Spinal cord (tissue), 9 donors: ENCODE measurements at regions not wholly inside any gene's neighbourhood (a gene's known extent, or its start where the extent isn't known, plus 50 kb on each side); places are given as distances from the start of the nearest gene placed in this dataset.

ENCODE experiments used
- DNase-seq, 6 donors: peaks; one replicate each; pipeline versions ENCODE4 v3.0.0 to v3.0.0-alpha.2; 2013 to 2015; ENCODE audit warnings: low spot score in 6 of 6, low read depth in 4 of 6
- H3K27ac ChIP-seq: one replicate; pipeline ENCODE4 v1.5.1; 2013; ENCODE audit warnings: low read depth, low read length, control low read depth
- H3K27me3 ChIP-seq: one replicate; pipeline ENCODE4 v1.6.1; 2013; ENCODE audit warnings: low read length; ENCODE audit not compliant: control insufficient read depth, insufficient read depth
- H3K36me3 ChIP-seq: one replicate; pipeline ENCODE4 v1.6.1; 2013; ENCODE audit warnings: low read length; ENCODE audit not compliant: control insufficient read depth, insufficient read depth
- H3K4me1 ChIP-seq: one replicate; pipeline ENCODE4 v1.6.1; 2013; ENCODE audit warnings: low read length; ENCODE audit not compliant: control insufficient read depth, insufficient read depth
- H3K4me3 ChIP-seq: one replicate; pipeline ENCODE4 v1.5.1; 2013; ENCODE audit warnings: low read depth, low read length, control low read depth
- H3K9me3 ChIP-seq: one replicate; pipeline ENCODE4 v1.6.1; 2013; ENCODE audit warnings: low read length; ENCODE audit not compliant: control insufficient read depth, insufficient read depth
- WGBS: methylation state at CpG from one replicate; pipeline ENCODE4 v1.1.5; 2013; ENCODE audit warnings: missing lambda C conversion rate; ENCODE audit not compliant: insufficient coverage; 5-methylcytosine and 5-hydroxymethylcytosine counted together
- donor health status: healthy.

GRCh38 chr4:84338367-84338766 lies 160.7 kb downstream of the NKX6-1 start:
- no peaks in the 10 kb centered on the region for H3K4me1 ChIP-seq
- no peak for DNase-seq
- H3K4me3 ChIP-seq = no peak overlapping the region
- 91% methylated on average over 5 of the region's 5 CpGs for WGBS
- no peaks in the 10 kb centered on the region for H3K36me3 ChIP-seq
- no peaks in the 10 kb centered on the region for H3K27me3 ChIP-seq
- H3K9me3 ChIP-seq = peaks cover 12% of the 10 kb centered on the region
- H3K27ac ChIP-seq = no peak overlapping the region

GRCh38 chr4:84336964-84337705 lies 162.0 kb downstream of the NKX6-1 start:
- no peaks in the 10 kb centered on the region for H3K27me3 ChIP-seq
- peaks cover 5% of the 10 kb centered on the region for H3K9me3 ChIP-seq
- no peak for DNase-seq
- WGBS = no CpG with 5 or more reads among the region's 3 CpGs
- H3K4me1 ChIP-seq = no peaks in the 10 kb centered on the region
- no peak overlapping the region for H3K27ac ChIP-seq
- H3K36me3 ChIP-seq = no peaks in the 10 kb centered on the region
- no peak overlapping the region for H3K4me3 ChIP-seq

GRCh38 chr4:84327526-84327925 lies 171.6 kb downstream of the NKX6-1 start:
- no peak overlapping the region for H3K4me3 ChIP-seq
- DNase-seq = no peak
- no peaks in the 10 kb centered on the region for H3K9me3 ChIP-seq
- no peaks in the 10 kb centered on the region for H3K36me3 ChIP-seq
- no peaks in the 10 kb centered on the region for H3K27me3 ChIP-seq
- no peak overlapping the region for H3K27ac ChIP-seq
- peaks cover 5% of the 10 kb centered on the region for H3K4me1 ChIP-seq

GRCh38 chr4:84325625-84326024 lies 173.5 kb downstream of the NKX6-1 start:
- H3K27me3 ChIP-seq = no peaks in the 10 kb centered on the region
- WGBS = no CpG with 5 or more reads among the region's 2 CpGs

DNA sequence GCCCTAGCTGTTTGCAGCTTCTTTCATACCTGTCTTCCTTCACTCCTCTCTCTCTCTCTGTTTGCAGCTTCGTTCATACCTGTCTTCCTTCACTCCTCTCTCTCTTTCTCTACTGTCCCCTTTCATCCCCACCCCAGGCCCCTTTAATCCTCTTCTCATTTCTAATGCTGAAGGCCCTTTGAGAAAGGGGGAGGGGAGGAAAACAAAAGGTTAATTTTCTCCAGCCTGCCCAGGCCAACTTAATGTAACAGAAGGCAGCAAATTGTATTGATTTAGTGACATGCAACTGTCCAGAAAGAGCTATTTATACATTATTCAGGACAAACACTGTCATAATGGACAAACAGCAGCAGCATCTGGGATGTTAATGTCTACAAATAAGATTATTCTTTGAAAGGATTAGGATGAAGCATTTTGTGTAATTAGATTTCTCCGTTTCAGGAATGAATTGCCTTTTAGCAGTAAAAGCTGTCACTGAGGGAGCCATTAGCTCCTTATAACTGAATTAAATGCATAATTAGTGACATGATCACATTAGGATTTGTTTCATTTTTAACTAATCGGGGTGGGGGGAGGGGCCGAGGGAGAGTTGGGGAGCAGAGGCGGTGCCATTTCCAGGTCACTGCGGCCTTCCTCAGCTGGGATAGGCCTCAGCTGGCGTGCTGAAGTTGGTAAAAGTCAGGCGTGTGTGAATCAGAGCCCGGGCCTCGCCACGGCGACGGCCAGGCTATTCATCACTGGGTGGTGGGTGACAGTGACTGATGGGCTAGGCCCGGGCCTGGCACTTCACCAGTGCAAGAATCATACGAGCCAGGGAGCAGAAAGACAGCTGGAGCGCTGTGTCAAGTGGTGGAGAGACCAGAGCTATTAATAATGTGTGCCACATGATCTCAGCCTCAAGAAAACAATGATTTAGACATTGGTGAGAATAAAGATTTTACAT lies 174.5 kb downstream of the NKX6-1 start:
- 12% methylated on average over 13 of the region's 16 CpGs for WGBS
- no peaks in the 10 kb centered on the region for H3K27me3 ChIP-seq
- H3K9me3 ChIP-seq = no peaks in the 10 kb centered on the region
- H3K27ac ChIP-seq = no peak overlapping the region
- no peak overlapping the region for H3K4me3 ChIP-seq
- DNase-seq = peak in 4 of 6 donors; percentile 4 to 80 (median 20)
- peaks cover 5% of the 10 kb centered on the region for H3K4me1 ChIP-seq
- H3K36me3 ChIP-seq = no peaks in the 10 kb centered on the region

More at GRCh38 chr4:84325625-84326024, 173.5 kb downstream of the NKX6-1 start:
- H3K4me3 ChIP-seq = no peak overlapping the region
- H3K4me1 ChIP-seq = peaks cover 5% of the 10 kb centered on the region
- no peak for DNase-seq
- no peaks in the 10 kb centered on the region for H3K9me3 ChIP-seq
- H3K27ac ChIP-seq = no peak overlapping the region
- no peaks in the 10 kb centered on the region for H3K36me3 ChIP-seq

DNA sequence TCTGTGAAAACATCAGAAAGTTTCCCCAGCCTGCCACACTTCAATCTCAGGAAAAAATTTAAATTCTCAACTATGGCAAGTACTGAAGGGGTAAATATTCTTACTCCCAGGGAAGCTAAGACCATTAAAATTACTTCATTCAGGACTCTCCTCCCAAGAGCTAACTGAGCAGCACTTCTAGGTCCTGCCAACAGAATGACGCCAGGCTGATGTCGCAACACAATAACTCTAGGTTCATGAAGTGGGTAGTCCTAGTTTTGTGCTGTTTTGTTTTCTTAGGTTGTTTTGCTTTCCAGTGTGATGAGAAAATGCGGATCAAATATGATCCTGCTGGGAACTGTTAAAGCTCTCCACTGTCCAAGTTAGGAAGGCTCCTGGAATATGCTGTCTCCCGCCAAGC lies 180.0 kb downstream of the NKX6-1 start:
- Histone ChIP-seq H3K27ac (no peak overlapping the region), H3K27me3 (peaks cover 2% of the 10 kb centered on the region), H3K4me3 (no peak overlapping the region), H3K36me3 (no peaks in the 10 kb centered on the region), H3K9me3 (no peaks in the 10 kb centered on the region), H3K4me1 (no peaks in the 10 kb centered on the region)
- peak in 2 of 6 donors; percentile 5 to 53 for DNase-seq
- WGBS = 53% methylated on average over 2 of the region's 4 CpGs

DNA sequence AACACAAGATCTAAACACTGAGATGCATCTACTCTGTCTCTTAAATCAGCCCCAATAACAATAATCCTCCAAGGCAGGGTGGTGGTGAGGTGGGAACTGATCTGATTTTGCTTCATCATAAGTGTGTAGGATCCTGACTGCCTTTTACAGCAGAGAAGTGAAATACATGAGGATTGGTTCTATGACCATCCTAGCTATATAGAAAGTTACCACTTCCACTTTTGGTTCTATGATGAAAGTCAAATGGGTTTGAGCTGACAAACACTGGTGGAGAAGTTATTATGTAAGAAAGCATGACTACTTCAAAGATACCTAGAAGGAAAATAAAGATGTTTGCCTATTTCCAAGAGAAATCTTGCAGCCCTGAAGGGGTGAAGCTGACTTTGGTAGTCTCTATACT lies 181.6 kb downstream of the NKX6-1 start:
- peaks cover 2% of the 10 kb centered on the region for H3K27me3 ChIP-seq
- no peaks in the 10 kb centered on the region for H3K9me3 ChIP-seq
- no peaks in the 10 kb centered on the region for H3K4me1 ChIP-seq
- no peak overlapping the region for H3K4me3 ChIP-seq
- H3K36me3 ChIP-seq = no peaks in the 10 kb centered on the region
- no peak for DNase-seq
- H3K27ac ChIP-seq = no peak overlapping the region

DNA sequence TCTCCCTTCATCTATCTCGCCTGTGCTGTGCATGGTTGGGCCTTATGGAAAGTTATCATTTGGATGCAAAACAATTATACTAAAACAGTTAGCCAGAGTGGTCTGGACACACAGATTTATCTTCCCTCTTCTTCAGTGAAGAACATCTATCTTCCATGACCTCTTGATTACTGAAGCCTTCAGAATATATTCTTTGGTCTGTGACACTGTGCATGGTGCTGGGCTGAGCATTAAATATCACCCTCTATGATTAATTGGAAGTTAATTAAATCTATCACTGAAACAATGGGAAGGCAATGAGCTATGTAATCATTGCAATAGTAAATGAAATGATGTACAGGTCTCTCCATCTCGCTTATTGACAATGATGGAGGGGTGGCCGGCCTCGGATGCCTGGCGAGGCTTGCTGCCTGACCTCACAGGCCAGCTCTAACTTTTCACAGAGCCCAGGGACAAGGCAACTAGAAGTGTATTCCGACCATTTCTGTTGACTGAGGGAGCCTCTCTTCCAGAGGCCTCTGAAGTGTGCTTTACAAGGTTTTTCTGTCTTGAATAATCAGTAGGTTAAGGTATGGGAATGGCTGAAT lies 186.6 kb downstream of the NKX6-1 start:
- Histone ChIP-seq H3K4me3 (no peak overlapping the region), H3K27ac (no peak overlapping the region), H3K36me3 (no peaks in the 10 kb centered on the region), H3K4me1 (no peaks in the 10 kb centered on the region), H3K9me3 (no peaks in the 10 kb centered on the region), H3K27me3 (peaks cover 2% of the 10 kb centered on the region)
- no peak for DNase-seq
- WGBS = 81% methylated on average over 4 of the region's 6 CpGs

DNA sequence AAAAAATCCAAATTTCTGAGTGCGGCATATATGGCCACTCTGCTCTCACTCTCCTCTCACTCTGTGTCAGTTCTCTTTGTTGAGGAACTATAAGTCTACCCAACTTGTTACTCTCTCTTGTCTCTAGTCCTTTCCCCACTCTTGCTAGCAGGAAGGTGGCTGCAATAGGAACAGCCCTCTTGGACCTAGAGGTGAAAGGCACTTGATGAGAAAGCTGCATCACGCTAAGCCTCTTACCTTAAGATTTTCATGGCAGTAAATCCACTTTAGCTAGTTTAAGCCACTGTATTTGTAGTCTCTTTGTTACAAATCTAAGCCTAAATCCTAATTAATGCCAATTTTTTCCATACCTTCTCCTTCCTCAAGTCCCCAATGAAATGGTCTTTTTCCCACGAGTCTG lies 189.9 kb downstream of the NKX6-1 start:
- no peak for DNase-seq
- H3K36me3 ChIP-seq = no peaks in the 10 kb centered on the region
- no peak overlapping the region for H3K27ac ChIP-seq
- H3K4me3 ChIP-seq = no peak overlapping the region
- no peaks in the 10 kb centered on the region for H3K4me1 ChIP-seq
- no peaks in the 10 kb centered on the region for H3K9me3 ChIP-seq
- no peaks in the 10 kb centered on the region for H3K27me3 ChIP-seq
- 100% methylated on average over 2 of the region's 3 CpGs for WGBS
